ENCODE measurements at regions not wholly inside any gene's neighbourhood (a gene's known extent, or its start where the extent isn't known, plus 50 kb on each side); places are given as distances from the start of the nearest gene placed in this dataset.

DNA sequence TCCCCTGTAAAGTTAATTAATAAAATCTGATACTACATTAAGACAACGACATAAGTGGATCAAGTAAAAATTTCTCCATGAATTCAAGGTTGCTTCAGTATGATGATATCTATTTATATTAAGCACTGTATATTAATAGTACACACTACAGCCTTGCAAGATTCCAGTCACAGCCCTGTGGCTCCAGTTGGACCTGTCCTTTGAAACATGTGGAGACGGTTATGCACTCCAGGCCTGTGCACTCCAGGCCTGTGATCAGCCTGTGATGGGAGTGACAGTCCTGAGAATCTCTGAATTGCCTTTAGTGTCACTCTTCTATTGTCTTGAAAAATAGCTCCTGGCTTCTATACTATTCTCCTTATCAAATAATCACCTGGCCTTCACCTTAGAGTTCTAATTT is 981.1 kb upstream of the AGA start:
- Histone ChIP-seq H3K4me1 (no peaks in the 10 kb centered on the region), H3K27me3 (no peaks in the 10 kb centered on the region), H3K36me3 (no peaks in the 10 kb centered on the region), H3K4me3 (no peak overlapping the region), H3K27ac (no peak overlapping the region), H3K9me3 (no peaks in the 10 kb centered on the region)
- no peak for DNase-seq
- no peak for ATAC-seq
- intact Hi-C loops (cut with DNase I; ENCODE audit: low total_unique reads): no loop called here
- in situ Hi-C loops (cut with MboI; ENCODE audit: low sequenced_read_pairs in 4 of 4): no loop called here
- no peak for TF ChIP-seq POLR2A (IDR thresholded peaks at IDR 0.05)
- TF ChIP-seq, protein P1, sequence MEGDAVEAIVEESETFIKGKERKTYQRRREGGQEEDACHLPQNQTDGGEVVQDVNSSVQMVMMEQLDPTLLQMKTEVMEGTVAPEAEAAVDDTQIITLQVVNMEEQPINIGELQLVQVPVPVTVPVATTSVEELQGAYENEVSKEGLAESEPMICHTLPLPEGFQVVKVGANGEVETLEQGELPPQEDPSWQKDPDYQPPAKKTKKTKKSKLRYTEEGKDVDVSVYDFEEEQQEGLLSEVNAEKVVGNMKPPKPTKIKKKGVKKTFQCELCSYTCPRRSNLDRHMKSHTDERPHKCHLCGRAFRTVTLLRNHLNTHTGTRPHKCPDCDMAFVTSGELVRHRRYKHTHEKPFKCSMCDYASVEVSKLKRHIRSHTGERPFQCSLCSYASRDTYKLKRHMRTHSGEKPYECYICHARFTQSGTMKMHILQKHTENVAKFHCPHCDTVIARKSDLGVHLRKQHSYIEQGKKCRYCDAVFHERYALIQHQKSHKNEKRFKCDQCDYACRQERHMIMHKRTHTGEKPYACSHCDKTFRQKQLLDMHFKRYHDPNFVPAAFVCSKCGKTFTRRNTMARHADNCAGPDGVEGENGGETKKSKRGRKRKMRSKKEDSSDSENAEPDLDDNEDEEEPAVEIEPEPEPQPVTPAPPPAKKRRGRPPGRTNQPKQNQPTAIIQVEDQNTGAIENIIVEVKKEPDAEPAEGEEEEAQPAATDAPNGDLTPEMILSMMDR (IDR thresholded peaks at IDR 0.05 in 4 of 5, conservative IDR thresholded peaks at IDR 0.05 in 1 of 5): no peak

DNA sequence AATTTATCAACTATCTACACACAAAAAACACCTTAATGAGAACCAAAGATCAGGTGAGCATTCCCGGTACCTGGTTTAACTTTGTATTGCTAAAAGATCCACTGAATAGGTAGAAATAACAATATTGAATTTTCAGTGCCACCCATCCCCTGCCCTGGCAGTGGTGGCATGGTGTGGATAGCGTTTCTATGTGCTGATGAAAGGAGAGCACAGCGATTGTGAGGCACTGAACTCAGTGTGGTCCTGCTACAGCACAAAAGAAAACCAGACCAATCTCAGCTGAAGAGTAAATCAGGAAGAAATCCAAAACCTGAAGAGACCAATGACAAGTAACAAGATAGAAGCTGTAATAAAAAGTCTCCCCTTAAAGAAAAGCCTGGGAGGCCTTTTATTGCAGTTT is 984.6 kb upstream of the AGA start:
- Histone ChIP-seq H3K27ac (no peak overlapping the region), H3K4me1 (no peaks in the 10 kb centered on the region), H3K4me3 (no peak overlapping the region), H3K36me3 (no peaks in the 10 kb centered on the region), H3K9me3 (no peaks in the 10 kb centered on the region), H3K27me3 (no peaks in the 10 kb centered on the region)
- in situ Hi-C loops (cut with MboI; ENCODE audit: low sequenced_read_pairs in 4 of 4): no loop called here
- TF ChIP-seq POLR2A (IDR thresholded peaks at IDR 0.05): no peak
- TF ChIP-seq, protein P1 (IDR thresholded peaks at IDR 0.05 in 4 of 5, conservative IDR thresholded peaks at IDR 0.05 in 1 of 5): no peak
- no peak for DNase-seq
- no peak for ATAC-seq
- intact Hi-C loops (cut with DNase I; ENCODE audit: low total_unique reads): no loop called here

- H3K9me3 ChIP-seq: no peaks in the 10 kb centered on the region
- in situ Hi-C loops (cut with MboI; ENCODE audit: low sequenced_read_pairs in 4 of 4) (no loop called here), intact Hi-C loops (cut with DNase I; ENCODE audit: low total_unique reads) (no loop called here)
- no peak for DNase-seq
- no peaks in the 10 kb centered on the region for H3K36me3 ChIP-seq
- ATAC-seq: no peak
- TF ChIP-seq, protein P1 (IDR thresholded peaks at IDR 0.05 in 4 of 5, conservative IDR thresholded peaks at IDR 0.05 in 1 of 5): no peak
- no peak for TF ChIP-seq POLR2A (IDR thresholded peaks at IDR 0.05)
- H3K4me3 ChIP-seq: no peak overlapping the region
- no peaks in the 10 kb centered on the region for H3K27me3 ChIP-seq
- no peak overlapping the region for H3K27ac ChIP-seq
- no peaks in the 10 kb centered on the region for H3K4me1 ChIP-seq
Measured at GRCh38 chr4:178427663-178428062, 985.4 kb upstream of the AGA start.

- no peak overlapping the region for H3K27ac ChIP-seq
- no peaks in the 10 kb centered on the region for H3K27me3 ChIP-seq
- H3K4me3 ChIP-seq: no peak overlapping the region
- no peaks in the 10 kb centered on the region for H3K36me3 ChIP-seq
- intact Hi-C loops (cut with DNase I; ENCODE audit: low total_unique reads): no loop called here
- no peaks in the 10 kb centered on the region for H3K4me1 ChIP-seq
- TF ChIP-seq, protein P1 (IDR thresholded peaks at IDR 0.05 in 4 of 5, conservative IDR thresholded peaks at IDR 0.05 in 1 of 5): no peak
- no peak for TF ChIP-seq POLR2A (IDR thresholded peaks at IDR 0.05)
- no peak for ATAC-seq
- H3K9me3 ChIP-seq: no peaks in the 10 kb centered on the region
- in situ Hi-C loops (cut with MboI; ENCODE audit: low sequenced_read_pairs in 4 of 4): no loop called here
- DNase-seq: no peak
Measured at GRCh38 chr4:178448372-178449035, 1006.3 kb upstream of the AGA start.

DNA sequence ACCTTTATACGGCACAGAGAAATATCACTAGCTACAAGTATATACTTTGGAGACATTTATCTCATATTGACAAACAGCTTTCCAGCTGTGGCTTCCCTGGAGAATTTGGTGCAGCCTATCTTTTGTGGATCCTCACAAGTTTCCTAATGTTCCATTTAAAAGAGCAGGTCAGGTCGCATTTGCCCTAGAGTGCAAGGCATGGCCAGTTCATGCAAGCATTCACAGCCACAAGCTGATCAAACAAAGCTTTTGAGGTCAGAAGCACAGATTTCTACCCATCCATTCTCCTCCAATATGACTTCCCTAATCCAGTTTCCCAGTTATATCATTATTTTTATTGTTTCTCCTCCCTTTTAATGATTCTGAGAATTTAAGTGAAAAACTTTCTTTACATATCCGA is 1008.4 kb upstream of the AGA start:
- no peak overlapping the region for H3K4me3 ChIP-seq
- H3K9me3 ChIP-seq: no peaks in the 10 kb centered on the region
- no peaks in the 10 kb centered on the region for H3K27me3 ChIP-seq
- H3K4me1 ChIP-seq: no peaks in the 10 kb centered on the region
- intact Hi-C loops (cut with DNase I; ENCODE audit: low total_unique reads): no loop called here
- in situ Hi-C loops (cut with MboI; ENCODE audit: low sequenced_read_pairs in 4 of 4): no loop called here
- DNase-seq (no peak), ATAC-seq (no peak)
- H3K27ac ChIP-seq: no peak overlapping the region
- TF ChIP-seq, protein P1 (IDR thresholded peaks at IDR 0.05 in 4 of 5, conservative IDR thresholded peaks at IDR 0.05 in 1 of 5): no peak
- TF ChIP-seq POLR2A (IDR thresholded peaks at IDR 0.05): no peak
- no peaks in the 10 kb centered on the region for H3K36me3 ChIP-seq

Measured in gastrocnemius medialis (tissue), 4 donors.